GM23338 (cell line): ENCODE measurements at regions not wholly inside any gene's neighbourhood (a gene's known extent, or its start where the extent isn't known, plus 50 kb on each side); places are given as distances from the start of the nearest gene placed in this dataset.

Experiments used
- ATAC-seq: fragments of 200-7000 bp; cut with Tn5 transposase; 3 replicates; pipeline ENCODE4 v1.9.1; 2020
- DNase-seq: peaks from one replicate; pipeline ENCODE4 v3.0.0-alpha.2; 2015; ENCODE audit warnings: low spot score
- H2AFZ ChIP-seq: fragments of 200-600 bp; sonication (generic); 2 replicates; pipeline ENCODE4 v1.8.0; 2016; ENCODE audit warnings: antibody characterized with exemption, mild to moderate bottlenecking, moderate library complexity
- H3F3A ChIP-seq: fragments of 200-600 bp; sonication (generic); replicated peaks from 2 replicates; pipeline ENCODE4 v1.8.0; 2017; ENCODE audit warnings: antibody characterized with exemption, mixed run types, low read depth
- H3K27ac ChIP-seq: fragments of 200-600 bp; sonication (generic); 2 replicates; pipeline ENCODE4 v1.6.1; 2016; ENCODE audit warnings: low read depth
- H3K27me3 ChIP-seq: fragments of 200-600 bp; sonication (generic); 2 replicates; pipeline ENCODE4 v1.8.0; 2016; ENCODE audit warnings: mild to moderate bottlenecking, mixed run types, moderate library complexity; ENCODE audit not compliant: insufficient read depth
- H3K36me3 ChIP-seq: fragments of 200-600 bp; sonication (generic); 2 replicates; pipeline ENCODE4 v1.8.0; 2016; ENCODE audit warnings: mild to moderate bottlenecking; ENCODE audit not compliant: insufficient read depth
- H3K4me1 ChIP-seq: fragments of 200-600 bp; sonication (generic); 2 replicates; pipeline ENCODE4 v1.8.0; 2016; ENCODE audit warnings: mild to moderate bottlenecking, moderate library complexity; ENCODE audit not compliant: insufficient read depth
- H3K4me2 ChIP-seq: fragments of 200-600 bp; sonication (generic); 2 replicates; pipeline ENCODE4 v1.7.1; 2017; ENCODE audit warnings: mixed run types
- H3K4me3 ChIP-seq: fragments of 200-600 bp; sonication (generic); 2 replicates; pipeline ENCODE4 v1.6.1; 2016; ENCODE audit warnings: mixed run types
- H3K79me2 ChIP-seq: fragments of 200-600 bp; sonication (generic); replicated peaks from 2 replicates; pipeline ENCODE4 v1.8.0; 2017; ENCODE audit warnings: mild to moderate bottlenecking; ENCODE audit not compliant: insufficient read depth
- H3K9me2 ChIP-seq: fragments of 200-600 bp; sonication (generic); 2 replicates; pipeline ENCODE4 v1.8.0; 2017; ENCODE audit not compliant: insufficient read depth
- H4K20me1 ChIP-seq: fragments of 200-600 bp; sonication (generic); replicated peaks from 2 replicates; pipeline ENCODE4 v1.8.0; 2017; ENCODE audit warnings: mild to moderate bottlenecking; ENCODE audit not compliant: insufficient read depth
- H3K27ac Mint-ChIP-seq: 2 replicates; pipeline ENCODE4 v1.8.0; 2020; ENCODE audit warnings: inconsistent platforms, mild to moderate bottlenecking, moderate library complexity, mixed read lengths
- H3K27me3 Mint-ChIP-seq: 3 replicates; pipeline ENCODE4 v1.8.0; 2022; ENCODE audit warnings: low read depth, mild to moderate bottlenecking, moderate library complexity, mixed read lengths, inconsistent platforms; ENCODE audit not compliant: insufficient read depth, poor library complexity
- H3K36me3 Mint-ChIP-seq: 3 replicates; pipeline ENCODE4 v1.8.0; 2021; ENCODE audit warnings: low read depth, mild to moderate bottlenecking, inconsistent platforms, moderate library complexity, mixed read lengths
- H3K4me1 Mint-ChIP-seq: 3 replicates; pipeline ENCODE4 v1.8.0; 2020; ENCODE audit warnings: mild to moderate bottlenecking, inconsistent platforms, mixed read lengths
- H3K4me3 Mint-ChIP-seq: 3 replicates; pipeline ENCODE4 v1.8.0; 2021; ENCODE audit warnings: moderate library complexity, mild to moderate bottlenecking, inconsistent platforms, mixed read lengths
- H3K9me3 Mint-ChIP-seq: 3 replicates; pipeline ENCODE4 v1.8.0; 2020; ENCODE audit warnings: moderate library complexity, mild to moderate bottlenecking, inconsistent platforms, mixed read lengths
- EZH2 ChIP-seq: fragments of 200-600 bp; sonication (generic); IDR thresholded peaks from one replicate; pipeline ENCODE4 v1.8.0; 2017; ENCODE audit warnings: antibody characterized with exemption, mild to moderate bottlenecking, low read depth; ENCODE audit not compliant: unreplicated experiment
- NANOG ChIP-seq: IDR thresholded peaks from 2 replicates; pipeline ENCODE4 v1.6.1; 2016; ENCODE audit warnings: antibody characterized with exemption, borderline replicate concordance
- POLR2AphosphoS5 ChIP-seq: IDR thresholded peaks from 2 replicates; pipeline ENCODE4 v1.6.1; 2016; ENCODE audit warnings: antibody characterized with exemption, low read depth
- STAT1 ChIP-seq: IDR thresholded peaks from one replicate; pipeline ENCODE4 v1.6.1; 2016; ENCODE audit warnings: antibody characterized with exemption; ENCODE audit not compliant: unreplicated experiment
- ZNF114 ChIP-seq: fragments of 250-450 bp; sonication (Bioruptor Pico); IDR thresholded peaks from 2 replicates; pipeline ENCODE4 v1.5.0; 2020; ENCODE audit warnings: mild to moderate bottlenecking, moderate library complexity
- ZNF331 ChIP-seq: fragments of 250-450 bp; sonication (Bioruptor Pico); IDR thresholded peaks from 2 replicates; pipeline ENCODE4 v1.5.0; 2020; ENCODE audit warnings: low read depth, mild to moderate bottlenecking, moderate library complexity
- TF ChIP-seq, protein P1 (sequence below): IDR thresholded peaks from one replicate; pipeline ENCODE4 v1.6.1; 2018; ENCODE audit warnings: antibody characterized with exemption; ENCODE audit not compliant: unreplicated experiment
- TF ChIP-seq, protein P2 (sequence below), 2 experiments: fragments of 200-600 bp in 1 of 2; sonication (generic) in 1 of 2; conservative IDR thresholded peaks; 2 replicates each; pipeline versions ENCODE4 v1.5.1 to v1.6.1; 2016 to 2017; ENCODE audit warnings: antibody characterized with exemption in 2 of 2, low read depth in 2 of 2, mild to moderate bottlenecking in 2 of 2, moderate library complexity in 1 of 2
- TF ChIP-seq, protein P3 (sequence below): IDR thresholded peaks from 2 replicates; pipeline ENCODE4 v1.6.1; 2016; ENCODE audit warnings: antibody characterized with exemption

DNA sequence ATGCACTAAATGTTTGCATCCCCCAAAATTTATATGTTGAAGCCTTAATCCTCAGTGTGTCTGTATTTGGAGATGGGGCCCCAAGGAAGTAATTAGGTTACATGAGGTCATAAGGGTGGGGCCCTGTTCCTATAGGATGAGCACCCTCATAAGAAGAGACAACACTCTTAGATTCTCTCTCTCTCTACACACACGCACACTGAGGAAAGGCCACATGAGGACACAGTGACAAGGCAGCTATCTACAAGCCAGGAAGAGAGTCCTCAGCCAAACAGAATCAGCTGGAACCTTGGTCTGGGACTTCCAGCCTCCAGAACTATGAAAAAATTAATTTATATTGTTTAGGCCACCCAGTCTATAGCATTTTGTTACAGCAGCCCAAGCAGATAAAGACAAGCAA lies 69.3 kb upstream of the NOCT start (continued):
- TF ChIP-seq, protein P1, sequence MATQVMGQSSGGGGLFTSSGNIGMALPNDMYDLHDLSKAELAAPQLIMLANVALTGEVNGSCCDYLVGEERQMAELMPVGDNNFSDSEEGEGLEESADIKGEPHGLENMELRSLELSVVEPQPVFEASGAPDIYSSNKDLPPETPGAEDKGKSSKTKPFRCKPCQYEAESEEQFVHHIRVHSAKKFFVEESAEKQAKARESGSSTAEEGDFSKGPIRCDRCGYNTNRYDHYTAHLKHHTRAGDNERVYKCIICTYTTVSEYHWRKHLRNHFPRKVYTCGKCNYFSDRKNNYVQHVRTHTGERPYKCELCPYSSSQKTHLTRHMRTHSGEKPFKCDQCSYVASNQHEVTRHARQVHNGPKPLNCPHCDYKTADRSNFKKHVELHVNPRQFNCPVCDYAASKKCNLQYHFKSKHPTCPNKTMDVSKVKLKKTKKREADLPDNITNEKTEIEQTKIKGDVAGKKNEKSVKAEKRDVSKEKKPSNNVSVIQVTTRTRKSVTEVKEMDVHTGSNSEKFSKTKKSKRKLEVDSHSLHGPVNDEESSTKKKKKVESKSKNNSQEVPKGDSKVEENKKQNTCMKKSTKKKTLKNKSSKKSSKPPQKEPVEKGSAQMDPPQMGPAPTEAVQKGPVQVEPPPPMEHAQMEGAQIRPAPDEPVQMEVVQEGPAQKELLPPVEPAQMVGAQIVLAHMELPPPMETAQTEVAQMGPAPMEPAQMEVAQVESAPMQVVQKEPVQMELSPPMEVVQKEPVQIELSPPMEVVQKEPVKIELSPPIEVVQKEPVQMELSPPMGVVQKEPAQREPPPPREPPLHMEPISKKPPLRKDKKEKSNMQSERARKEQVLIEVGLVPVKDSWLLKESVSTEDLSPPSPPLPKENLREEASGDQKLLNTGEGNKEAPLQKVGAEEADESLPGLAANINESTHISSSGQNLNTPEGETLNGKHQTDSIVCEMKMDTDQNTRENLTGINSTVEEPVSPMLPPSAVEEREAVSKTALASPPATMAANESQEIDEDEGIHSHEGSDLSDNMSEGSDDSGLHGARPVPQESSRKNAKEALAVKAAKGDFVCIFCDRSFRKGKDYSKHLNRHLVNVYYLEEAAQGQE: no peak
- TF ChIP-seq POLR2AphosphoS5: no peak

DNA sequence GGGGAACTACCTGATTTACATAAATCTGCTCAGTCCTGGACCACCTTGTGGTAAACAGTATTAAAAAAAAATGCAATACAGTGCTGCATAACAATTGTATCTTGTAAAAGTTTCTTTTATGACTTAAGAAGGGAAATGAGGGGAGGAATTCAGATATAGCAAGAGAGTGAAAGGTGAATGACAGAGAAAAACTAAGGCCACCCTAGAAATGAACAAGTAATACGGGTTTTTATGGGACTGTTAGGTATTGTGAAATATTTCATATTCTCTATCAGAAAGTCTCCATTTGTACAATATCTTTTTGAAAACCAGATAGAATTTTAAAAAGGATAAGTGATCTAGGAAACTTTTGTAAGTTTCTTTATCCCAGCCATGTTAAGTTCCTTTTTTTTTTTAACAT lies 69.7 kb upstream of the NOCT start:
- no peak overlapping the region for H3K27ac ChIP-seq
- Mint-ChIP-seq H3K27me3 (no peaks in the 10 kb centered on the region), H3K4me3 (no peak overlapping the region), H3K4me1 (no peaks in the 10 kb centered on the region), H3K36me3 (no peaks in the 10 kb centered on the region), H3K9me3 (no peaks in the 10 kb centered on the region), H3K27ac (no peak overlapping the region)
- H3K79me2 ChIP-seq: no peaks in the 10 kb centered on the region
- H4K20me1 ChIP-seq: no peaks in the 10 kb centered on the region
- no peak overlapping the region for H2AFZ ChIP-seq
- peaks cover 8% of the 10 kb centered on the region; the same call in 1 of the 2 replicates for H3K9me2 ChIP-seq
- no peaks in the 10 kb centered on the region for H3K36me3 ChIP-seq
- ATAC-seq (no peak), DNase-seq (no peak)
- no peak overlapping the region for H3K4me2 ChIP-seq
- no peaks in the 10 kb centered on the region for H3F3A ChIP-seq
- H3K27me3 ChIP-seq: no peaks in the 10 kb centered on the region
- no peak overlapping the region for H3K4me3 ChIP-seq
- H3K4me1 ChIP-seq: no peaks in the 10 kb centered on the region
- TF ChIP-seq, protein P1: no peak
- TF ChIP-seq, protein P2, sequence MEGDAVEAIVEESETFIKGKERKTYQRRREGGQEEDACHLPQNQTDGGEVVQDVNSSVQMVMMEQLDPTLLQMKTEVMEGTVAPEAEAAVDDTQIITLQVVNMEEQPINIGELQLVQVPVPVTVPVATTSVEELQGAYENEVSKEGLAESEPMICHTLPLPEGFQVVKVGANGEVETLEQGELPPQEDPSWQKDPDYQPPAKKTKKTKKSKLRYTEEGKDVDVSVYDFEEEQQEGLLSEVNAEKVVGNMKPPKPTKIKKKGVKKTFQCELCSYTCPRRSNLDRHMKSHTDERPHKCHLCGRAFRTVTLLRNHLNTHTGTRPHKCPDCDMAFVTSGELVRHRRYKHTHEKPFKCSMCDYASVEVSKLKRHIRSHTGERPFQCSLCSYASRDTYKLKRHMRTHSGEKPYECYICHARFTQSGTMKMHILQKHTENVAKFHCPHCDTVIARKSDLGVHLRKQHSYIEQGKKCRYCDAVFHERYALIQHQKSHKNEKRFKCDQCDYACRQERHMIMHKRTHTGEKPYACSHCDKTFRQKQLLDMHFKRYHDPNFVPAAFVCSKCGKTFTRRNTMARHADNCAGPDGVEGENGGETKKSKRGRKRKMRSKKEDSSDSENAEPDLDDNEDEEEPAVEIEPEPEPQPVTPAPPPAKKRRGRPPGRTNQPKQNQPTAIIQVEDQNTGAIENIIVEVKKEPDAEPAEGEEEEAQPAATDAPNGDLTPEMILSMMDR (conservative IDR thresholded peaks at IDR 0.05; ENCODE audit: low read depth in 2 of 2): no peak
- TF ChIP-seq EZH2: no peak
- TF ChIP-seq NANOG: no peak
- TF ChIP-seq, protein P3, sequence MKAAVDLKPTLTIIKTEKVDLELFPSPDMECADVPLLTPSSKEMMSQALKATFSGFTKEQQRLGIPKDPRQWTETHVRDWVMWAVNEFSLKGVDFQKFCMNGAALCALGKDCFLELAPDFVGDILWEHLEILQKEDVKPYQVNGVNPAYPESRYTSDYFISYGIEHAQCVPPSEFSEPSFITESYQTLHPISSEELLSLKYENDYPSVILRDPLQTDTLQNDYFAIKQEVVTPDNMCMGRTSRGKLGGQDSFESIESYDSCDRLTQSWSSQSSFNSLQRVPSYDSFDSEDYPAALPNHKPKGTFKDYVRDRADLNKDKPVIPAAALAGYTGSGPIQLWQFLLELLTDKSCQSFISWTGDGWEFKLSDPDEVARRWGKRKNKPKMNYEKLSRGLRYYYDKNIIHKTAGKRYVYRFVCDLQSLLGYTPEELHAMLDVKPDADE: no peak
- TF ChIP-seq POLR2AphosphoS5: no peak
- TF ChIP-seq ZNF331 (CRISPR knock-in tag): no peak
- no peak for TF ChIP-seq STAT1
- TF ChIP-seq ZNF114: no peak
